SK-N-SH treated with all-trans-retinoic acid at 6 μM for 48 hours (cell line): ENCODE measurements at regions not wholly inside any gene's neighbourhood (a gene's known extent, or its start where the extent isn't known, plus 50 kb on each side); places are given as distances from the start of the nearest gene placed in this dataset.
"Not testable (repeated sequence)": the region's sequence is repeated elsewhere in the genome, so short reads cannot be mapped to it uniquely, and the experiment has no call there.

ENCODE experiments used
- ATAC-seq: fragments of 200-7000 bp; cut with Tn5 transposase; 3 replicates; pipeline ENCODE4 v1.9.1; 2020; ENCODE audit warnings: mild to moderate bottlenecking, moderate library complexity
- ARNTL ChIP-seq: fragments of 450-650 bp; formaldehyde crosslinking; IDR thresholded peaks from 2 replicates; pipeline ENCODE4 v1.5.0; 2020; ENCODE audit warnings: low read depth, mild to moderate bottlenecking, moderate library complexity, borderline replicate concordance
- BACH2 ChIP-seq: fragments of 250-450 bp; sonication (Bioruptor Pico); IDR thresholded peaks from 2 replicates; pipeline ENCODE4 v1.9.0; 2021; ENCODE audit warnings: mild to moderate bottlenecking, borderline replicate concordance
- CSDC2 ChIP-seq: fragments of 250-450 bp; sonication (Bioruptor Pico); IDR thresholded peaks from 2 replicates; pipeline ENCODE4 v1.5.0; 2020; ENCODE audit warnings: mild to moderate bottlenecking, moderate library complexity
- CSRNP3 ChIP-seq: fragments of 250-450 bp; sonication (Bioruptor Pico); IDR thresholded peaks from 2 replicates; pipeline ENCODE4 v1.5.1; 2021; ENCODE audit warnings: mild to moderate bottlenecking, moderate library complexity
- ESRRG ChIP-seq: fragments of 250-450 bp; sonication (Bioruptor Pico); IDR thresholded peaks from 2 replicates; pipeline ENCODE4 v1.6.1; 2021; ENCODE audit warnings: mild to moderate bottlenecking
- GLIS3 ChIP-seq: fragments of 250-450 bp; sonication (Bioruptor Pico); IDR thresholded peaks from 2 replicates; pipeline ENCODE4 v1.5.0; 2020; ENCODE audit warnings: mild to moderate bottlenecking, moderate library complexity
- ISL1 ChIP-seq: fragments of 250-450 bp; sonication (Bioruptor Pico); IDR thresholded peaks from 2 replicates; pipeline ENCODE4 v2.1.2; 2022; ENCODE audit warnings: mild to moderate bottlenecking, moderate library complexity
- OSR1 ChIP-seq: fragments of 250-450 bp; sonication (Bioruptor Pico); IDR thresholded peaks from 2 replicates; pipeline ENCODE4 v1.8.0; 2022; ENCODE audit warnings: moderate library complexity, mild to moderate bottlenecking, inconsistent platforms
- PPARA ChIP-seq: fragments of 250-450 bp; sonication (Bioruptor Pico); IDR thresholded peaks from 2 replicates; pipeline ENCODE4 v1.5.0; 2020; ENCODE audit warnings: mild to moderate bottlenecking, borderline replicate concordance
- RARB ChIP-seq: fragments of 250-450 bp; sonication (Bioruptor Pico); IDR thresholded peaks from 2 replicates; pipeline ENCODE4 v1.8.0; 2021; ENCODE audit warnings: mild to moderate bottlenecking, moderate library complexity
- TCF4 ChIP-seq: fragments of 250-450 bp; sonication (Bioruptor Pico); IDR thresholded peaks from 2 replicates; pipeline ENCODE4 v1.8.0; 2021; ENCODE audit warnings: mild to moderate bottlenecking, moderate library complexity, borderline replicate concordance
- TOX ChIP-seq: fragments of 250-450 bp; sonication (Bioruptor Pico); IDR thresholded peaks from 2 replicates; pipeline ENCODE4 v1.8.0; 2021; ENCODE audit warnings: mild to moderate bottlenecking, moderate library complexity, borderline replicate concordance
- TSHZ2 ChIP-seq: fragments of 250-450 bp; sonication (Bioruptor Pico); IDR thresholded peaks from 2 replicates; pipeline ENCODE4 v1.5.0; 2020; ENCODE audit warnings: mild to moderate bottlenecking, moderate library complexity
- ZC3H10 ChIP-seq: fragments of 250-450 bp; sonication (Bioruptor Pico); IDR thresholded peaks from 2 replicates; pipeline ENCODE4 v1.5.1; 2021; ENCODE audit warnings: mild to moderate bottlenecking, moderate library complexity
- ZFP3 ChIP-seq: fragments of 250-450 bp; sonication (Bioruptor Pico); IDR thresholded peaks from 2 replicates; pipeline ENCODE4 v1.5.0; 2020; ENCODE audit warnings: mild to moderate bottlenecking, moderate library complexity
- ZFP30 ChIP-seq: fragments of 450-650 bp; formaldehyde crosslinking; IDR thresholded peaks from 2 replicates; pipeline ENCODE4 v1.5.0; 2022; ENCODE audit warnings: mild to moderate bottlenecking, moderate library complexity
- ZNF565 ChIP-seq: fragments of 450-650 bp; formaldehyde crosslinking; conservative IDR thresholded peaks from 2 replicates; pipeline ENCODE4 v1.5.0; 2020; ENCODE audit warnings: low read depth, mild to moderate bottlenecking, moderate library complexity
- ZNF70 ChIP-seq: fragments of 450-650 bp; formaldehyde crosslinking; IDR thresholded peaks from 2 replicates; pipeline ENCODE4 v1.5.0; 2020; ENCODE audit warnings: mild to moderate bottlenecking, moderate library complexity
- TF ChIP-seq, protein P1 (sequence below): fragments of 250-450 bp; sonication (Bioruptor Pico); IDR thresholded peaks from 2 replicates; pipeline ENCODE4 v1.8.0; 2020; ENCODE audit warnings: mild to moderate bottlenecking, moderate library complexity, borderline replicate concordance
- TF ChIP-seq, protein P2 (sequence below): fragments of 250-450 bp; sonication (Bioruptor Pico); IDR thresholded peaks from 2 replicates; pipeline ENCODE4 v1.5.1; 2020; ENCODE audit warnings: low read depth, mild to moderate bottlenecking, moderate library complexity

DNA sequence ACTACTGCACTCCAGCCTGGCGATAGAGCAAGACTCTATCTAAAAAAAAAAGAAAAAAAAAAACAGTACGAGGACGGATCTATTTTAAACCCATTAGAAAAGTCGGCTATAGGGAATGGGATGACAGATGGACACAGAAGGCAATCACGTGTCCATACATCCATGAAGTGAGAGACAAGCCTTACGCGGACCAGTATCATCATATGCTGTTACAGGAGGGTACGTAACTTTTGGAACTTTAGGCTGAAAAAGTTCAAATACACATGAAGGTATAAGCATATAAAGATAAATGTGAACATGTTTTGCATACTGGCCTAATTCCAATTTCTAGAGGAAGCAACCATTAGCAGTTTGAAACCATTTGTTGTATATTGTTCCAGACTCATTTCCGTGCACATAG, 109.8 kb upstream of the EXOC2 start:
- no peak for ATAC-seq
- no peak for TF ChIP-seq PPARA (CRISPR knock-in tag)
- no peak for TF ChIP-seq OSR1 (CRISPR knock-in tag)
- TF ChIP-seq ESRRG, result no peak
- TF ChIP-seq, protein P1, sequence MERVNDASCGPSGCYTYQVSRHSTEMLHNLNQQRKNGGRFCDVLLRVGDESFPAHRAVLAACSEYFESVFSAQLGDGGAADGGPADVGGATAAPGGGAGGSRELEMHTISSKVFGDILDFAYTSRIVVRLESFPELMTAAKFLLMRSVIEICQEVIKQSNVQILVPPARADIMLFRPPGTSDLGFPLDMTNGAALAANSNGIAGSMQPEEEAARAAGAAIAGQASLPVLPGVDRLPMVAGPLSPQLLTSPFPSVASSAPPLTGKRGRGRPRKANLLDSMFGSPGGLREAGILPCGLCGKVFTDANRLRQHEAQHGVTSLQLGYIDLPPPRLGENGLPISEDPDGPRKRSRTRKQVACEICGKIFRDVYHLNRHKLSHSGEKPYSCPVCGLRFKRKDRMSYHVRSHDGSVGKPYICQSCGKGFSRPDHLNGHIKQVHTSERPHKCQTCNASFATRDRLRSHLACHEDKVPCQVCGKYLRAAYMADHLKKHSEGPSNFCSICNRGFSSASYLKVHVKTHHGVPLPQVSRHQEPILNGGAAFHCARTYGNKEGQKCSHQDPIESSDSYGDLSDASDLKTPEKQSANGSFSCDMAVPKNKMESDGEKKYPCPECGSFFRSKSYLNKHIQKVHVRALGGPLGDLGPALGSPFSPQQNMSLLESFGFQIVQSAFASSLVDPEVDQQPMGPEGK, result no peak
- TF ChIP-seq ZFP30, result no peak
- no peak for TF ChIP-seq ARNTL (CRISPR knock-in tag)
- no peak for TF ChIP-seq ZNF70 (CRISPR knock-in tag)
- TF ChIP-seq TSHZ2 (CRISPR knock-in tag), result no peak
- TF ChIP-seq TOX (CRISPR knock-in tag), result no peak
- no peak for TF ChIP-seq CSRNP3 (CRISPR knock-in tag)
- TF ChIP-seq ZC3H10, result no peak
- TF ChIP-seq RARB (CRISPR knock-in tag), result no peak
- no peak for TF ChIP-seq TCF4 (CRISPR knock-in tag)
- TF ChIP-seq, protein P2, sequence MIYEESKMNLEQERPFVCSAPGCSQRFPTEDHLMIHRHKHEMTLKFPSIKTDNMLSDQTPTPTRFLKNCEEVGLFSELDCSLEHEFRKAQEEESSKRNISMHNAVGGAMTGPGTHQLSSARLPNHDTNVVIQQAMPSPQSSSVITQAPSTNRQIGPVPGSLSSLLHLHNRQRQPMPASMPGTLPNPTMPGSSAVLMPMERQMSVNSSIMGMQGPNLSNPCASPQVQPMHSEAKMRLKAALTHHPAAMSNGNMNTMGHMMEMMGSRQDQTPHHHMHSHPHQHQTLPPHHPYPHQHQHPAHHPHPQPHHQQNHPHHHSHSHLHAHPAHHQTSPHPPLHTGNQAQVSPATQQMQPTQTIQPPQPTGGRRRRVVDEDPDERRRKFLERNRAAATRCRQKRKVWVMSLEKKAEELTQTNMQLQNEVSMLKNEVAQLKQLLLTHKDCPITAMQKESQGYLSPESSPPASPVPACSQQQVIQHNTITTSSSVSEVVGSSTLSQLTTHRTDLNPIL (CRISPR knock-in tag), result no peak
- no peak for TF ChIP-seq GLIS3 (CRISPR knock-in tag)
- no peak for TF ChIP-seq ZFP3
- TF ChIP-seq BACH2 (CRISPR knock-in tag), result no peak
- no peak for TF ChIP-seq ZNF565
- TF ChIP-seq CSDC2, result no peak
- no peak for TF ChIP-seq ISL1 (CRISPR knock-in tag)

DNA sequence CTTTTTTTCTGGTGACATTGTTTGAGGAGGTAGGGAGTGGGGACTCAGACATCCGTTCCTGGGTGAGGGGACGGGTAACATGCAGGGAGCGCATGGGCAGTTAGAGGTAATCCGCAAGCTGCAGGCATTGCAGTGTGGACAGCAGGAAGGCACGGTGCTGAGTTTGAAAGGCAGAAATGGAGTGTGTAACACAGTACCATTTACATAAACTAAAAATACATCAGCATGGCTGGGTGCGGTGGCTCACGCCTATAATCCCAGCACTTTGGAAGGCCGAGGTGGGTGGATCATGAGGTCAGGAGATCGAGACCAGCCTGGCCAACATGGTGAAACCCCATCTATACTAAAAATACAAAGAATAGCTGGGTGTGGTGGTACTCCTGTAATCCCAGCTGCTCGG, 109.3 kb upstream of the EXOC2 start:
- ATAC-seq, result not testable (repeated sequence)

- TF ChIP-seq TSHZ2 (CRISPR knock-in tag), result no peak
- TF ChIP-seq RARB (CRISPR knock-in tag), result no peak
- no peak for TF ChIP-seq CSRNP3 (CRISPR knock-in tag)
- no peak for TF ChIP-seq OSR1 (CRISPR knock-in tag)
- TF ChIP-seq ARNTL (CRISPR knock-in tag), result no peak
- TF ChIP-seq ZFP30, result no peak
- TF ChIP-seq TOX (CRISPR knock-in tag), result no peak
- no peak for TF ChIP-seq ZNF565
- no peak for TF ChIP-seq ZC3H10
- TF ChIP-seq, protein P1, result no peak
- TF ChIP-seq GLIS3 (CRISPR knock-in tag), result no peak
- TF ChIP-seq ISL1 (CRISPR knock-in tag), result no peak
- no peak for TF ChIP-seq ZNF70 (CRISPR knock-in tag)
- no peak for TF ChIP-seq CSDC2
- TF ChIP-seq ESRRG, result no peak
- ATAC-seq, result no peak
Measured at GRCh38 chr6:799769-800168, 106.8 kb upstream of the EXOC2 start.
